ENCODE measurements at regions not wholly inside any gene's neighbourhood (a gene's known extent, or its start where the extent isn't known, plus 50 kb on each side); places are given as distances from the start of the nearest gene placed in this dataset.
A peak's percentile ranks its signal among the peaks of the same experiment; 100 is the strongest.

- H3K27ac ChIP-seq (ENCODE audit: extremely low read depth, low read depth, low read length), result no peak overlapping the region
- no peaks in the 10 kb centered on the region for H3K36me3 ChIP-seq (ENCODE audit: control insufficient read depth in 2 of 2, insufficient read depth in 1 of 2, low read length in 2 of 2)
- ChIA-PET CTCF (interaction anchor here (0.7 kb wide), 1 partner anchor 17 kb away, joined by 3 read pairs; no protein-coding TSS in a partner anchor), POLR2A (no interaction called here)
- H3K4me1 ChIP-seq (ENCODE audit: control insufficient read depth, insufficient read depth, low read length), result no peaks in the 10 kb centered on the region
- TF ChIP-seq OSR2 (tag by site-specific recombination; IDR thresholded peaks at IDR 0.05), result no peak
- TF ChIP-seq AEBP2 (tag by site-specific recombination; IDR thresholded peaks at IDR 0.05; ENCODE audit: borderline replicate concordance), result no peak
- no peak for TF ChIP-seq ZNF473 (tag by site-specific recombination; IDR thresholded peaks at IDR 0.05)
- no peak for TF ChIP-seq ZNF561 (tag by site-specific recombination; IDR thresholded peaks at IDR 0.05; ENCODE audit: borderline replicate concordance)
- TF ChIP-seq ZNF146 (tag by site-specific recombination; IDR thresholded peaks at IDR 0.05), result no peak
- no peak for TF ChIP-seq FEZF1 (tag by site-specific recombination; IDR thresholded peaks at IDR 0.05)
- TF ChIP-seq ZNF488 (tag by site-specific recombination; IDR thresholded peaks at IDR 0.05), result no peak
- TF ChIP-seq GLI2 (tag by site-specific recombination; IDR thresholded peaks at IDR 0.05; ENCODE audit: borderline replicate concordance, low read depth), result no peak
- no peak for TF ChIP-seq ZNF211 (tag by site-specific recombination; IDR thresholded peaks at IDR 0.05; ENCODE audit: low read depth)
- no peak for TF ChIP-seq ZBTB8A (tag by site-specific recombination; IDR thresholded peaks at IDR 0.05)
- TF ChIP-seq ZNF660 (tag by site-specific recombination; IDR thresholded peaks at IDR 0.05), result no peak
- no peak for TF ChIP-seq ZNF214 (tag by site-specific recombination; IDR thresholded peaks at IDR 0.05; ENCODE audit: borderline replicate concordance)
- TF ChIP-seq ZBTB21 (tag by site-specific recombination; IDR thresholded peaks at IDR 0.05), result no peak
- no peak for TF ChIP-seq ZBTB49 (tag by site-specific recombination; IDR thresholded peaks at IDR 0.05; ENCODE audit: low read depth)
- TF ChIP-seq PRDM1 (tag by site-specific recombination; IDR thresholded peaks at IDR 0.05), result no peak
- TF ChIP-seq SP7 (tag by site-specific recombination; IDR thresholded peaks at IDR 0.05), result no peak
- H3K9me3 ChIP-seq (ENCODE audit: control insufficient read depth, insufficient read depth, low read depth, low read length), result no peaks in the 10 kb centered on the region
- no peak overlapping the region for H3K4me3 ChIP-seq (ENCODE audit: low read depth, low read length)
These were observed 158.9 kb upstream of the HNRNPA3 start for GRCh38 chr2:177053716-177054115.

- Histone ChIP-seq H3K9me3 (ENCODE audit: control insufficient read depth, insufficient read depth, low read depth, low read length) (no peaks in the 10 kb centered on the region), H3K36me3 (ENCODE audit: control insufficient read depth in 2 of 2, insufficient read depth in 1 of 2, low read length in 2 of 2) (no peaks in the 10 kb centered on the region), H3K4me1 (ENCODE audit: control insufficient read depth, insufficient read depth, low read length) (no peaks in the 10 kb centered on the region; the same call in 1 of the 2 replicates), H3K27ac (ENCODE audit: extremely low read depth, low read depth, low read length) (no peak overlapping the region), H3K4me3 (ENCODE audit: low read depth, low read length) (no peak overlapping the region)
- TF ChIP-seq TRIM28 (IDR thresholded peaks at IDR 0.05; ENCODE audit: borderline replicate concordance, low read length) (0 out of 2 replicates have a peak, but pooled peaks have one; percentile 37), ZNF704 (tag by site-specific recombination; IDR thresholded peaks at IDR 0.05) (no peak), ZSCAN4 (tag by site-specific recombination; IDR thresholded peaks at IDR 0.05) (no peak), SCRT1 (tag by site-specific recombination; IDR thresholded peaks at IDR 0.05; ENCODE audit: borderline replicate concordance) (no peak), ZNF514 (tag by site-specific recombination; IDR thresholded peaks at IDR 0.05) (no peak), KLF17 (tag by site-specific recombination; IDR thresholded peaks at IDR 0.05) (no peak), ZNF19 (tag by site-specific recombination; IDR thresholded peaks at IDR 0.05; ENCODE audit: low read depth) (no peak)
- ChIA-PET CTCF (interaction anchor here (0.5 to 1.4 kb wide), 8 partner anchors 8 to 677 kb away, joined by 3 to 4 read pairs (median 3); no protein-coding TSS in a partner anchor), POLR2A (interaction anchor here (0.6 kb wide), 1 partner anchor 99 kb away, joined by 6 read pairs; no protein-coding TSS in a partner anchor)
These were observed 156.1 kb upstream of the HNRNPA3 start for GRCh38 chr2:177056481-177056929.
